Skeletal muscle tissue (tissue), 3 donors: ENCODE measurements at regions not wholly inside any gene's neighbourhood (a gene's known extent, or its start where the extent isn't known, plus 50 kb on each side); places are given as distances from the start of the nearest gene placed in this dataset.
"Not testable (repeated sequence)": the region's sequence is repeated elsewhere in the genome, so short reads cannot be mapped to it uniquely, and the experiment has no call there.

Experiments used
- H3K27ac ChIP-seq: one replicate; pipeline ENCODE4 v1.7.0; 2013; ENCODE audit warnings: mild to moderate bottlenecking, low read depth, low read length, inconsistent platforms
- H3K27me3 ChIP-seq, 3 donors: one replicate each; pipeline ENCODE4 v1.7.0; 2013; ENCODE audit warnings: low read length in 3 of 3; ENCODE audit not compliant: control insufficient read depth in 3 of 3, insufficient read depth in 3 of 3
- H3K36me3 ChIP-seq, 3 donors: one replicate each; pipeline ENCODE4 v1.7.0; 2013; ENCODE audit warnings: low read length in 3 of 3; ENCODE audit not compliant: control insufficient read depth in 3 of 3, insufficient read depth in 3 of 3
- H3K4me1 ChIP-seq, 3 donors: one replicate each; pipeline ENCODE4 v1.7.0; 2013; ENCODE audit warnings: low read length in 3 of 3, mild to moderate bottlenecking in 3 of 3; ENCODE audit not compliant: control insufficient read depth in 3 of 3, insufficient read depth in 3 of 3
- H3K4me3 ChIP-seq, 3 donors: one replicate each; pipeline ENCODE4 v1.7.0; 2013; ENCODE audit warnings: low read length in 3 of 3
- H3K9ac ChIP-seq, 3 donors: one replicate each; pipeline ENCODE4 v1.7.0; 2013; ENCODE audit warnings: low read length in 3 of 3, mild to moderate bottlenecking in 3 of 3, moderate library complexity in 2 of 3, low read depth in 1 of 3
- H3K9me3 ChIP-seq, 3 donors: one replicate each; pipeline ENCODE4 v1.7.0; 2013; ENCODE audit warnings: low read length in 3 of 3; ENCODE audit not compliant: control insufficient read depth in 3 of 3
- donor health status: Osteomylitis.

- Histone ChIP-seq H3K27me3 (no peaks in the 10 kb centered on the region), H3K4me1 (no peaks in the 10 kb centered on the region), H3K4me3 (no peak overlapping the region), H3K9ac (no peak overlapping the region), H3K36me3 (no peaks in the 10 kb centered on the region), H3K9me3 (peaks cover 2 to 5% (median 5%) of the 10 kb centered on the region in 3 donors), H3K27ac (no peak overlapping the region)
These were observed 597.0 kb downstream of the IQCM start for GRCh38 chr4:149218672-149219071.

GRCh38 chr4:149214301-149214700 is 601.3 kb downstream of the IQCM start:
- H3K9ac ChIP-seq: no peak overlapping the region
- peaks cover 0 to 5% (median 1%) of the 10 kb centered on the region in 3 donors for H3K9me3 ChIP-seq
- no peak overlapping the region for H3K4me3 ChIP-seq
- H3K27ac ChIP-seq: no peak overlapping the region
- H3K27me3 ChIP-seq: no peaks in the 10 kb centered on the region
- no peaks in the 10 kb centered on the region for H3K36me3 ChIP-seq
- no peaks in the 10 kb centered on the region for H3K4me1 ChIP-seq

DNA sequence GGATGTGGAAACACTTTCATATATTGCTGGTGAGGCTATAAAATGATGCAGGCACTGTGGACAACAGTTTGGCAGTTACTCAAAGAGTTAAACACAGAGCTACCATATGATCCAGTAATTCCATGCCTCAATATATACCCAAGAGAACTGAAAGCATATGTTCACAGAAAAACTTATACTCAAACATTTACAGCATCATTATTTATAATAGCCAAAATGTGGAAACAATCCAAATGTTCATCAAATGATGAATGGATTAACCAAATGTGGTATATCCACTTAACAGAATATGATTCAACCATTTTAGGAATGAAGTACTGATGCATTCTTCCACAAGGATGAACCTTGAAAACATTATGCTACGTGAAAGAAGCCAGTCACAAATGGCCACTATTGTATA is 603.8 kb downstream of the IQCM start:
- no peak overlapping the region for H3K9ac ChIP-seq

GRCh38 chr4:149203256-149204001 is 612.2 kb downstream of the IQCM start:
- Histone ChIP-seq H3K27me3 (no peaks in the 10 kb centered on the region), H3K9ac (no peak overlapping the region), H3K36me3 (no peaks in the 10 kb centered on the region), H3K4me1 (peaks cover 0 to 5% (median 3%) of the 10 kb centered on the region in 3 donors), H3K27ac (no peak overlapping the region), H3K4me3 (no peak overlapping the region), H3K9me3 (no peaks in the 10 kb centered on the region)

More for the DNA sequence above, 603.8 kb downstream of the IQCM start:
- no peaks in the 10 kb centered on the region for H3K4me1 ChIP-seq
- no peak overlapping the region for H3K4me3 ChIP-seq
- no peaks in the 10 kb centered on the region for H3K27me3 ChIP-seq
- no peak overlapping the region for H3K27ac ChIP-seq
- H3K9me3 ChIP-seq: no peaks in the 10 kb centered on the region
- no peaks in the 10 kb centered on the region for H3K36me3 ChIP-seq

- Histone ChIP-seq H3K27me3 (no peaks in the 10 kb centered on the region), H3K4me1 (peaks cover 0 to 5% (median 3%) of the 10 kb centered on the region in 3 donors), H3K9me3 (no peaks in the 10 kb centered on the region), H3K9ac (no peak overlapping the region), H3K27ac (no peak overlapping the region), H3K36me3 (no peaks in the 10 kb centered on the region), H3K4me3 (no peak overlapping the region)
These were observed 613.5 kb downstream of the IQCM start for GRCh38 chr4:149202117-149202516.

GRCh38 chr4:149199594-149199993 is 616.0 kb downstream of the IQCM start:
- Histone ChIP-seq H3K36me3 (no peaks in the 10 kb centered on the region), H3K4me3 (no peak overlapping the region), H3K9ac (no peak overlapping the region), H3K27ac (no peak overlapping the region), H3K4me1 (peaks cover 0 to 5% (median 3%) of the 10 kb centered on the region in 3 donors), H3K27me3 (no peaks in the 10 kb centered on the region), H3K9me3 (no peaks in the 10 kb centered on the region)

GRCh38 chr4:149194061-149194460 is 621.6 kb downstream of the IQCM start:
- no peak overlapping the region for H3K4me3 ChIP-seq
- no peaks in the 10 kb centered on the region for H3K9me3 ChIP-seq
- H3K27me3 ChIP-seq: no peaks in the 10 kb centered on the region
- H3K36me3 ChIP-seq: no peaks in the 10 kb centered on the region
- H3K9ac ChIP-seq: no peak overlapping the region
- no peaks in the 10 kb centered on the region for H3K4me1 ChIP-seq
- H3K27ac ChIP-seq: no peak overlapping the region

DNA sequence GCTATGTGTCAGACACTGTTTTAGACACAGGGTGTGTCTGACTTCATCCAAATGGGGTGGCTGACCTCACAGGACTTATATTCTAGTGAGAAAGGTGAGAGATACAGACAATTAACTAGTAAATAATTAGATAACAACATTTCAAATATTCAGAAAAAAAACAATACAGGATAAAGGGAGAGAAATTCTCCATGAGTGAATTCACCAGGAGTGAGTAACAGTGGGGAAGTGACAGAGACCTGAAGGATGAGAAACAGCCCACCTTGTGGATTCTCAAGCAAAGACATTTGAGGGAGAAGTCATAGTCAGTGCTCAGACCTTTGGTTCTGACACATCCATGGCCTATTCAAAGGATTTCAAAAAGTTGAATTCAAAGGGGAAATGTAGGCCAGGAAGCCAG is 627.9 kb downstream of the IQCM start:
- H3K9me3 ChIP-seq: no peaks in the 10 kb centered on the region
- H3K9ac ChIP-seq: no peak overlapping the region
- no peaks in the 10 kb centered on the region for H3K36me3 ChIP-seq
- H3K4me1 ChIP-seq: no peaks in the 10 kb centered on the region
- H3K4me3 ChIP-seq: no peak overlapping the region
- no peaks in the 10 kb centered on the region for H3K27me3 ChIP-seq
- no peak overlapping the region for H3K27ac ChIP-seq

GRCh38 chr4:149183638-149184037 is 632.0 kb downstream of the IQCM start:
- no peak overlapping the region for H3K9ac ChIP-seq
- no peaks in the 10 kb centered on the region for H3K4me1 ChIP-seq

GRCh38 chr4:149181459-149181858 is 634.2 kb downstream of the IQCM start:
- not testable (repeated sequence) for H3K9me3 ChIP-seq, H3K27ac ChIP-seq, H3K4me1 ChIP-seq, H3K36me3 ChIP-seq, H3K27me3 ChIP-seq, H3K4me3 ChIP-seq, H3K9ac ChIP-seq

More at GRCh38 chr4:149183638-149184037, 632.0 kb downstream of the IQCM start:
- Histone ChIP-seq H3K36me3 (no peaks in the 10 kb centered on the region), H3K4me3 (no peak overlapping the region), H3K27ac (no peak overlapping the region), H3K27me3 (no peaks in the 10 kb centered on the region), H3K9me3 (no peaks in the 10 kb centered on the region)
